D721Med (cell line): ENCODE measurements at regions not wholly inside any gene's neighbourhood (a gene's known extent, or its start where the extent isn't known, plus 50 kb on each side); places are given as distances from the start of the nearest gene placed in this dataset.
"Not testable (repeated sequence)": the region's sequence is repeated elsewhere in the genome, so short reads cannot be mapped to it uniquely, and the experiment has no call there.

ENCODE experiments used
- DNase-seq: peaks from one replicate; pipeline ENCODE4 v3.0.0; 2011; ENCODE audit warnings: low spot score; ENCODE audit not compliant: insufficient read length
- FAIRE-seq: peaks from 2 replicates; lab custom pipeline; 2011; peaks lifted over from hg19 to GRCh38; lab: Jason Lieb, UNC
- CTCF ChIP-seq: IDR thresholded peaks from 2 replicates; pipeline ENCODE4 v1.5.1; 2012; ENCODE audit warnings: mild to moderate bottlenecking, control low read depth; ENCODE audit not compliant: insufficient read depth; ENCODE audit errors: missing control alignments

GRCh38 chr4:162978398-162978797, 188.3 kb downstream of the NAF1 start:
- no peak for DNase-seq
- no peak for TF ChIP-seq CTCF
- no peak for FAIRE-seq

GRCh38 chr4:162977788-162978187, 188.9 kb downstream of the NAF1 start:
- TF ChIP-seq CTCF, result no peak
- no peak for FAIRE-seq
- no peak for DNase-seq

GRCh38 chr4:162972661-162973330, 193.9 kb downstream of the NAF1 start:
- FAIRE-seq (no peak), DNase-seq (no peak)
- no peak for TF ChIP-seq CTCF

- no peak for TF ChIP-seq CTCF
- no peak for FAIRE-seq
- DNase-seq, result no peak
Observed at GRCh38 chr4:162969194-162969593, 197.5 kb downstream of the NAF1 start.

GRCh38 chr4:162965978-162966377, 200.7 kb downstream of the NAF1 start:
- DNase-seq, FAIRE-seq: not testable (repeated sequence)

- DNase-seq (no peak), FAIRE-seq (no peak)
- TF ChIP-seq CTCF, result peak; percentile 17
Observed at GRCh38 chr4:162959046-162959445, 207.6 kb downstream of the NAF1 start.

- no peak for TF ChIP-seq CTCF
- FAIRE-seq (no peak), DNase-seq (no peak)
Observed at GRCh38 chr4:162957521-162958143, 209.1 kb downstream of the NAF1 start.
